B cell (primary cell): ENCODE measurements at regions not wholly inside any gene's neighbourhood (a gene's known extent, or its start where the extent isn't known, plus 50 kb on each side); places are given as distances from the start of the nearest gene placed in this dataset.

Experiments
- ATAC-seq: fragments of 200-7000 bp; cut with Tn5 transposase; one replicate; pipeline ENCODE4 v1.10.0; 2021; ENCODE audit warnings: low read depth, mild to moderate bottlenecking, moderate number of reproducible peaks, moderate library complexity
- CTCF ChIA-PET: fragments of 350-600 bp; sonication (Branson Sonifier 250); formaldehyde crosslinking; loops from one replicate; lab custom pipeline; 2021; ENCODE audit warnings: antibody characterized with exemption, inconsistent platforms; lab: Charles Lee
- POLR2A ChIA-PET: fragments of 350-600 bp; sonication (Branson Sonifier 250); formaldehyde crosslinking; loops from one replicate; lab custom pipeline; 2021; ENCODE audit warnings: antibody characterized with exemption; lab: Charles Lee
- DNase-seq: peaks from one replicate; pipeline ENCODE4 v3.0.0; 2013
- H2AFZ ChIP-seq: 2 replicates; pipeline ENCODE4 v1.6.1; 2012; ENCODE audit warnings: mild to moderate bottlenecking, low read depth, low read length; ENCODE audit not compliant: insufficient read depth, poor library complexity, severe bottlenecking
- H3K27ac ChIP-seq, 2 donors: 1 replicate in 1 of 2; 2 replicates in 1 of 2; pipeline ENCODE4 v1.5.1; 2012 to 2013; ENCODE audit warnings: low read length in 2 of 2, mild to moderate bottlenecking in 2 of 2, moderate library complexity in 1 of 2
- H3K27me3 ChIP-seq, 4 experiments: fragments of 200-600 bp in 1 of 4; sonication (generic) in 1 of 4; replicated peaks in 1 of 4; 1 replicate in 2 of 4; 2 replicates in 2 of 4; pipeline versions ENCODE4 v1.6.1 to v1.7.0; 2013 to 2016; ENCODE audit warnings: low read length in 3 of 4, mild to moderate bottlenecking in 2 of 4, mixed read lengths in 1 of 4, moderate library complexity in 1 of 4; ENCODE audit not compliant: insufficient read depth in 4 of 4, control insufficient read depth in 3 of 4; ENCODE audit errors: control extremely low read depth in 1 of 4
- H3K36me3 ChIP-seq, 2 experiments: replicated peaks in 1 of 2; 1 replicate in 1 of 2; 2 replicates in 1 of 2; pipeline versions ENCODE4 v1.6.1 to v1.7.1; 2013; ENCODE audit warnings: low read length in 1 of 2; ENCODE audit not compliant: insufficient read depth in 2 of 2, control insufficient read depth in 1 of 2; ENCODE audit errors: control extremely low read depth in 1 of 2, extremely low read depth in 1 of 2
- H3K4me1 ChIP-seq, 2 donors: fragments of 200-600 bp in 1 of 2; sonication (generic) in 1 of 2; 1 replicate in 1 of 2; 2 replicates in 1 of 2; pipeline versions ENCODE4 v1.5.1 to v1.6.1; 2013 to 2017; ENCODE audit warnings: low read length in 2 of 2; ENCODE audit not compliant: control insufficient read depth in 2 of 2, insufficient read depth in 2 of 2
- H3K4me2 ChIP-seq: replicated peaks from 2 replicates; pipeline ENCODE3; 2012; ENCODE audit warnings: mild to moderate bottlenecking, low read depth, low read length; ENCODE audit not compliant: poor library complexity, severe bottlenecking
- H3K4me3 ChIP-seq, 5 experiments: fragments of 200-600 bp in 1 of 5; sonication (generic) in 1 of 5; 1 replicate in 3 of 5; 2 replicates in 2 of 5; pipeline versions ENCODE4 v1.5.1 to v1.7.0; 2011 to 2016; ENCODE audit warnings: low read length in 4 of 5, mild to moderate bottlenecking in 4 of 5, low read depth in 2 of 5, control low read depth in 1 of 5, moderate library complexity in 1 of 5; ENCODE audit not compliant: insufficient read depth in 1 of 5; ENCODE audit errors: control extremely low read depth in 1 of 5, extremely low read depth in 1 of 5
- H3K79me2 ChIP-seq: fragments of 200-600 bp; sonication (generic); one replicate; pipeline ENCODE4 v1.6.0; 2016; ENCODE audit warnings: low read length; ENCODE audit not compliant: control insufficient read depth, insufficient read depth
- H3K9ac ChIP-seq: fragments of 200-600 bp; sonication (generic); 2 replicates; pipeline ENCODE4 v1.6.1; 2017; ENCODE audit warnings: mild to moderate bottlenecking, low read length, moderate library complexity
- H3K9me3 ChIP-seq, 3 donors: one replicate each; pipeline versions ENCODE4 v1.6.1 to v1.7.1; 2013; ENCODE audit warnings: low read length in 2 of 3; ENCODE audit not compliant: control insufficient read depth in 2 of 3, insufficient read depth in 1 of 3; ENCODE audit errors: control extremely low read depth in 1 of 3
- H4K20me1 ChIP-seq: 2 replicates; pipeline ENCODE4 v1.6.0; 2012; ENCODE audit warnings: mild to moderate bottlenecking, low read length; ENCODE audit not compliant: insufficient read depth, control insufficient read depth, poor library complexity, severe bottlenecking
- H3K27ac Mint-ChIP-seq: one replicate; pipeline ENCODE4 v1.8.0; 2021; ENCODE audit warnings: mixed read lengths
- H3K27me3 Mint-ChIP-seq: one replicate; pipeline ENCODE4 v1.8.0; 2021; ENCODE audit warnings: mixed read lengths
- H3K4me1 Mint-ChIP-seq: one replicate; pipeline ENCODE4 v1.8.0; 2021; ENCODE audit warnings: mixed read lengths
- H3K4me3 Mint-ChIP-seq: one replicate; pipeline ENCODE4 v1.8.0; 2021; ENCODE audit warnings: mixed read lengths
- H3K9me3 Mint-ChIP-seq: one replicate; pipeline ENCODE4 v1.8.0; 2022; ENCODE audit warnings: mixed read lengths; ENCODE audit not compliant: insufficient read depth
- EZH2 ChIP-seq: IDR thresholded peaks from 2 replicates; pipeline ENCODE4 v1.6.1; 2012; ENCODE audit warnings: borderline replicate concordance, low read depth, mild to moderate bottlenecking, moderate library complexity, low read length; ENCODE audit not compliant: insufficient read depth, poor library complexity, severe bottlenecking
- WGBS: methylation state at CpG from one replicate; pipeline ENCODE4 v1.1.5; 2013; ENCODE audit warnings: missing lambda C conversion rate; ENCODE audit not compliant: insufficient coverage; 5-methylcytosine and 5-hydroxymethylcytosine counted together
- intact Hi-C: fragments of 100-400 bp; cut with micrococcal nuclease; formaldehyde crosslinking; loops from one replicate; pipeline ENCODE4 v1.10.0; 2022
- TF ChIP-seq, protein P1 (sequence below): fragments of 200-600 bp; IDR thresholded peaks from one replicate; pipeline ENCODE4 v1.8.0; 2022; ENCODE audit warnings: antibody characterized with exemption, mild to moderate bottlenecking

DNA sequence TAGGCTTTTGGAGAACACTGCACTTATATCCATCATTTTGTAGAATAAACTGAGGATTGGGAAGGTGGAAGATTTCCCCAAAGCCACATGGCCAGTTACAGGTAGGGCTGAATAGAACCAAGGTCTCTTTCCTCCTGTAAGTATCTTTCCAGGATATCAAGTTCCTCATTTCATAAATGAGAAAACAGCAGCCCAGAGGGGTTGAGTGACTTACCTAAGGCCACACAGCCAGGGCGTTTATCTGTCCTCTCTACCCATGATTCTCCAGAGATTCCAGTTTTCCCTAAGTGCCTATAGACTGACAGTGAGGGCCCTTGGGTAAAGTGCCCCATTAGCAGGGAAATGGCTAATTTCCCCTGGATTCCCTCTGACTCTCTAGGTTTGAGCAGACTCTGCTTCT lies 132.3 kb upstream of the SKOR2 start:
- ATAC-seq: no peak
- Histone ChIP-seq H3K4me2 (no peak overlapping the region), H3K27ac (no peak overlapping the region), H3K27me3 (no peaks in the 10 kb centered on the region), H3K9me3 (peaks cover 0 to 3% (median 0%) of the 10 kb centered on the region in 3 donors), H2AFZ (no peak overlapping the region), H4K20me1 (no peaks in the 10 kb centered on the region), H3K36me3 (no peaks in the 10 kb centered on the region), H3K9ac (no peak overlapping the region), H3K4me1 (no peaks in the 10 kb centered on the region), H3K79me2 (no peaks in the 10 kb centered on the region), H3K4me3 (no peak overlapping the region)
- no peaks in the 10 kb centered on the region for H3K9me3 Mint-ChIP-seq
- no peak overlapping the region for H3K4me3 Mint-ChIP-seq
- peaks cover 17% of the 10 kb centered on the region for H3K27me3 Mint-ChIP-seq
- CTCF ChIA-PET: no interaction called here
- DNase-seq: no peak
- intact Hi-C loops: no loop called here
- no peak for TF ChIP-seq EZH2
- TF ChIP-seq, protein P1, sequence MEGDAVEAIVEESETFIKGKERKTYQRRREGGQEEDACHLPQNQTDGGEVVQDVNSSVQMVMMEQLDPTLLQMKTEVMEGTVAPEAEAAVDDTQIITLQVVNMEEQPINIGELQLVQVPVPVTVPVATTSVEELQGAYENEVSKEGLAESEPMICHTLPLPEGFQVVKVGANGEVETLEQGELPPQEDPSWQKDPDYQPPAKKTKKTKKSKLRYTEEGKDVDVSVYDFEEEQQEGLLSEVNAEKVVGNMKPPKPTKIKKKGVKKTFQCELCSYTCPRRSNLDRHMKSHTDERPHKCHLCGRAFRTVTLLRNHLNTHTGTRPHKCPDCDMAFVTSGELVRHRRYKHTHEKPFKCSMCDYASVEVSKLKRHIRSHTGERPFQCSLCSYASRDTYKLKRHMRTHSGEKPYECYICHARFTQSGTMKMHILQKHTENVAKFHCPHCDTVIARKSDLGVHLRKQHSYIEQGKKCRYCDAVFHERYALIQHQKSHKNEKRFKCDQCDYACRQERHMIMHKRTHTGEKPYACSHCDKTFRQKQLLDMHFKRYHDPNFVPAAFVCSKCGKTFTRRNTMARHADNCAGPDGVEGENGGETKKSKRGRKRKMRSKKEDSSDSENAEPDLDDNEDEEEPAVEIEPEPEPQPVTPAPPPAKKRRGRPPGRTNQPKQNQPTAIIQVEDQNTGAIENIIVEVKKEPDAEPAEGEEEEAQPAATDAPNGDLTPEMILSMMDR: no peak
- POLR2A ChIA-PET: no interaction called here
- WGBS: no CpG with 5 or more reads among the region's 1 CpG
- no peak overlapping the region for H3K27ac Mint-ChIP-seq
- no peaks in the 10 kb centered on the region for H3K4me1 Mint-ChIP-seq

DNA sequence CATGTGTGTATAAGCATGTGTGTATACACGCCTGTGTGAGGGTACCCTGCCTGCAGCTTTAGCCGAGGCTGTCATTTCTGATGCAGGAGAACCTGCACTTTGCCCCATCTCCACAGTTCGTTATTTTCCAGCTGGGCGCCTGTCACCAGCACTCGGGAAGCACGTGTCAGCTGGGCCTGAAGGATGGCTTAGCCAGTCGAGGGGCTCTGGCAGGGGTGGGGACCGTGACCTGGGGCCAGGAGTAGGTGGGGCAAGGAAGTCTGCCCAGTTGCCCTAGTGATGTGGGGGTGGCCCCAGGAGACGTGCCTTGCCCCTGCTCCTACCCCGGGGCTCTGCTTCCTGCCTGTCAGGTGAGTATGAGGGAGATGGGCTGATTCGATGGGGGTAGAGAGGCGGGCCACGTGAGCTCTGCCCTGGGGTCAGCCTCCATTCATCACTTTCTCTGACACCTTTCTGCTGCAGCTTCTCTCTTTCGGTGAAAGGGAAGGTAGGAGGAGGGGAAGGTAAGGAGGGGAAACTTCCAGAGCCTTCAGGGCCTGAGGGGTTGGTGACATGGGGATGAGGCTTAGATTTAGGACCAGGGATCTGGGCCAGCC lies 130.6 kb upstream of the SKOR2 start:
- H3K4me1 Mint-ChIP-seq: no peaks in the 10 kb centered on the region
- ChIA-PET POLR2A (no interaction called here), CTCF (no interaction called here)
- Histone ChIP-seq H3K27me3 (no peaks in the 10 kb centered on the region), H2AFZ (no peak overlapping the region), H3K79me2 (no peaks in the 10 kb centered on the region), H3K4me3 (no peak overlapping the region), H3K9ac (no peak overlapping the region), H3K9me3 (peaks cover 0 to 3% (median 0%) of the 10 kb centered on the region in 3 donors), H3K4me2 (no peak overlapping the region), H3K4me1 (no peaks in the 10 kb centered on the region), H3K36me3 (no peaks in the 10 kb centered on the region), H3K27ac (no peak overlapping the region), H4K20me1 (no peaks in the 10 kb centered on the region)
- no peak for DNase-seq
- peaks cover 17% of the 10 kb centered on the region for H3K27me3 Mint-ChIP-seq
- no peak for ATAC-seq
- intact Hi-C loops: no loop called here
- H3K4me3 Mint-ChIP-seq: no peak overlapping the region
- TF ChIP-seq, protein P1: no peak
- no peak for TF ChIP-seq EZH2
- no peaks in the 10 kb centered on the region for H3K9me3 Mint-ChIP-seq
- H3K27ac Mint-ChIP-seq: no peak overlapping the region
- 60% methylated on average over 8 of the region's 14 CpGs for WGBS
